ENCODE measurements at regions not wholly inside any gene's neighbourhood (a gene's known extent, or its start where the extent isn't known, plus 50 kb on each side); places are given as distances from the start of the nearest gene placed in this dataset.

DNA sequence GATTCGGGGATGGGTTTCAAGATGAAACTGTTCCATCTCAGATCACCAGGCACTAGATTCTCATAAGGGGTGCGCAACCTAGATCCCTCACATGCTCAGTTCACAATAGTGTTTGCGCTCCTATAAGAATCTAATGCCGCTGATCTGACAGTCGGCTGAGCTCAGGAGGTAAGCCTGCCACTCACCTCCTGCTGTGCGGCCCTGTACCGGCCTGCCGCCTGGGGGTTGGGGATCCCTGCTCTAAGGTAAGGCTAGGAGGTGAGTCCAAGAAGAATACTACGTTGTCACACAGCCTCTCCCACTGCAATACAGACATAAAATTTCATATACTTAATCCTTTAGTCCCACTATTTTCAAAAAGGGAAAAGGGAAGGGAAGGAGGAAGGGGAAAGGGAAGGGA, 213.4 kb upstream of the HCCS start:
- TF ChIP-seq POLR2A (IDR thresholded peaks at IDR 0.05; ENCODE audit: low read depth, low read length) (no peak), POLR2AphosphoS5 (IDR thresholded peaks at IDR 0.05; ENCODE audit: low read depth, low read length) (no peak)
